Stimulated activated CD8-positive, alpha-beta memory T cell treated with anti-CD3 and anti-CD28 coated beads, Interleukin-7, amount 100 ng/mL, for 4 hours (primary cell): ENCODE measurements at regions not wholly inside any gene's neighbourhood (a gene's known extent, or its start where the extent isn't known, plus 50 kb on each side); places are given as distances from the start of the nearest gene placed in this dataset.

ENCODE experiments used
- DNase-seq, 2 donors: peaks; one replicate each; pipeline ENCODE4 v3.0.0-alpha.2; 2020; ENCODE audit warnings: low read depth in 2 of 2

DNA sequence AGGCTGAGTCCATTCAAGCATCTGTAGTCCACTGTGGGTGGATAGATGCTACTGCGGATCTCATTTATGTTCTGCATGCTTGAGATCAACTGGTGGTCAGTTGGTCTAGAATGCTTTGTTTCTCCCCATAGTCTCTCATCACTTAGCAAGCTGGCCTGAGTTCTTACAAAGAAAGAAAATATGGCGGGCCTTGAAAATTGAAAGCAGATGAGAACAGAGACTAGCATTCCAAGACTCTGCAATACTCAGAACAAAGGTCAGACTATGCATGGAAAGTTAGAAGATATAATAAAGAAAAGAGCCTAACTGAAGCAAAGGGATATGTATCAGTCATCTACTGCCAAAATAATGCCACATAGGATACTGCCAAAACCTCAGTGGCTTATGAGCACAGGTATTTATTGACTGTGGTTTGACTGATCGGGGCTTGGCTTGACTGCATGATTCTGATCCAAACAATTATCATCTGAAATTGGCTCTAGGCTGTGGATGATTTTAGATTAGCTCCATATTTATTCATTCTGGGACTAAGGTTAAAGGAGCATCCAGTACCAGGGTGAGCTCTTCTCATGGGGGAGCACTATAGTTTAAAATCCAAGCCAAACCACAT lies 258.9 kb downstream of the TAF11L14 start:
- DNase-seq, result no peak

DNA sequence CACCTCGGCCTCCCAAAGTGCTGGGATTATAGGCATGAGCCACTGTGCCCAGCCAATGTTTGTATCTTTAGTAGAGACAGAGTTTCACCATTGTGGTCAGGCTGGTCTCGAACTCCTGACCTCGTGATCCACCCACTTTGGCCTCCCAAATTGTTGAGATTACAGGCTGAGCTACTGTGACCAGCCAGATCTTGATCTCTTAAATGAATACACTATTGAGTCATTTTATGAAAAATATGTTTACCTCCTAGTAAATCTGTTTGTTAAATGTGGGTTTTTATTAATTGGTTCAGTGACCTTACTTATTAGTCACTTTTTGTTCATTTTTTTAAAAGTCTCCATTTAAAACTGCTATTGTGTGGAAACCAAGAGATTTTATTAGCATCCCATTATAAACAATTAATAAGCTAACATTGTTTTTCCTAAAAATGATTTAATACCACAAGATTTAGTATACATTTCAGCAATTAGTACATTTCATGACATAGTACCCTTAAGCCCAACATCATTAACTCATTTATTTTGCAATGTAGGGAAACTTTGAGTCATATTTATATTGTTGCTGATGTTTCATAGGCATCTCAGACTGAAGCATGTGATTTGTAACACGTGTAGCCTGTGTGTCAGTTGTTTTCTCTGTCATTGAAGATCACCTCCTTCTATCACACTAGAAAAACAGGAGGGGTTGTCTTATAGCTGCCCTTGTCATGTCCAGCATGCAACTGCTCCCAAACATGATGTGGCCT lies 261.2 kb downstream of the TAF11L14 start:
- no peak for DNase-seq

- no peak for DNase-seq
Observed at GRCh38 chr5:17896605-17897004, 262.3 kb downstream of the TAF11L14 start.

DNA sequence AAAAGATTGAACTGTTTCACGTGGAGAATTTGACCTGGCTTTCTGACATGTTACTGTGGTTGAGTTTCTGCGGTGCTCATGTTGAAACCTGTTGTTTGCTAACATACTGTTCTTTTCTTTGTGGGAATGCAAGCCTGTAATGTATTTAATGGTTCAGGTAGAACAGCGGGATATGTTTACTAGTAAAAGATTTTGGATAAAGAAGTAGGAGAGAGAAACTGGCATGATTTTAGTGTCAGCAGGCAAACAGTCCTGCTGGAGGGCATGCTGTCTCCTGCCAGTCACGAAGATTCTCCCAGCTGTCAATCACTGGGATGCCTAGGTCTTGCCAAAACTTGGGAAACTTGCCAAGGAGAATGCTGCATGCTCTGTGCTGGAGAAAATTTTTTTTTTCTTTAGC lies 263.5 kb downstream of the TAF11L14 start:
- DNase-seq, result no peak

GRCh38 chr5:17898766-17899165 lies 264.5 kb downstream of the TAF11L14 start:
- DNase-seq, result no peak

DNA sequence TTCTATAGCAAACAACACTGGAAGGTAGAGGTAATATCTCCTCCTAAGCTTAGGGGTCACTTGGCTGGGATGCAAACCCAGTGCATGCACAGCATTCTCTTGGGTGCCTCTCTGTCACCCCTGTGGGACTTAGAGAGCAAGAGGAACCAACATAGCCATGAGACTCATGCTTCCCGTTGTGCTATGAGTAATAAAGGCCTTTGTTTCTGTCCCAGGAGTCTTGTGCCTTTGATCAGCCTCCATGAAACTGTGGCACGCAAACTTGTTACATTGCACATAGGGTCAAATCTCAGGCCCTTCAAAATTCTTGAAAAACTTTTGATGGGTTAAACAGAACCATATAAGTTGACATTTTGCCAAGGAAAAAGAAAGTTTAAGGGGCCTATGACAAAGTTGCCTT lies 272.8 kb downstream of the TAF11L14 start:
- DNase-seq, result no peak

DNA sequence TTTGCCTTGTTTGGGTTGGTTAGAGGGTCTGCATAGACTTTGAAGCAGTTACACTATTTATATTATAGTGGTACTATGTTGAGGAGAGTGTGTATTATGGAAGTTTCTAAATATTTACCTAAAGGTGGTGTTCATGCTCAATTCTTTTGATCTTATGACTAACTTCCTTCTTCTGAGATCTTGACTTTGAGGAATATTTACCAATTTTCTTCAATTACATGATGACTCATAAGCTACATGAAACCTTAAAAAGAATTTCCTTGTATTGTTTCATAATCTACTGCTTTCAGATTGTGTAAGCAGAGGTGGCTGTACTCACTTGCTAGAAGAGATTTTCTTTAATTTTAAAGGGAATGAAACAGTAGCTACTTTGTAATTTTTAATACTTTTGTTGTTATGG lies 276.1 kb downstream of the TAF11L14 start:
- DNase-seq, result no peak

DNA sequence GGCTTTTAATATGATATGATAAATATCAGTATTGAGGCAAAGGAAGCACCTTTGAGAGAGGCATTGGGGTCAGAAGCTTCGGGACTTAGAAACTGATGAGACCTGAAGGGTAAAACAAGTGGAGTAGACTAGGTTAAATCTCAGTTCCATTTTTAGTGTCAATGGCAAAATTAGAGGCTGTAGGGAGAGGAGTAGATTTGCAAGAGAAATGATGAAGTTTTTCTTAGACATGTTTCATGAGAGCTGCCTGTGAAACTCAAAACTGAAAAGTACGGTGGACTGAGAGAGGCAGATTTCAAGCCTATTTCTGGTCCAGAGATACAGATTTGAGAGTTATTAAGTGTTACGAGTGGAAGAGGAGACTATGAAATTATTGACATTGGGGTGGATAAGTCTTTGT lies 278.5 kb downstream of the TAF11L14 start:
- no peak for DNase-seq

- no peak for DNase-seq
Observed at GRCh38 chr5:17916446-17916845, 282.2 kb downstream of the TAF11L14 start.

DNA sequence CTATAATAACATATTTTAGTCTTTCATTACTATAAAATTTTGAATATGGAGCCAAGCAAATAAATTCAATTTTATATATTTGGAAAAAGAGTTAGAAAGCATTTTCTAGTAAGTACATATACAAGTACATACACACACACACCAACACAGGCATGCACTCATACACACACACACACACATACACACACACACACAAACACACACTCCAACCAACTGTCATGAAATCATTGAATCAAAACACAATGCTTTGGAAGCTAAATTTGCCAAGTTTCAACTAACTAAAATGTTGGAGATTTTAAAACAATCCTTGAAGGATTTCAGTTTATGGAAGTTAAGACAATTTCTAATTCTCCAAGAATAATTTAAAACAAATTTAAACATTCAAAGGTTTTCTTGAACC lies 283.2 kb downstream of the TAF11L14 start:
- no peak for DNase-seq

DNA sequence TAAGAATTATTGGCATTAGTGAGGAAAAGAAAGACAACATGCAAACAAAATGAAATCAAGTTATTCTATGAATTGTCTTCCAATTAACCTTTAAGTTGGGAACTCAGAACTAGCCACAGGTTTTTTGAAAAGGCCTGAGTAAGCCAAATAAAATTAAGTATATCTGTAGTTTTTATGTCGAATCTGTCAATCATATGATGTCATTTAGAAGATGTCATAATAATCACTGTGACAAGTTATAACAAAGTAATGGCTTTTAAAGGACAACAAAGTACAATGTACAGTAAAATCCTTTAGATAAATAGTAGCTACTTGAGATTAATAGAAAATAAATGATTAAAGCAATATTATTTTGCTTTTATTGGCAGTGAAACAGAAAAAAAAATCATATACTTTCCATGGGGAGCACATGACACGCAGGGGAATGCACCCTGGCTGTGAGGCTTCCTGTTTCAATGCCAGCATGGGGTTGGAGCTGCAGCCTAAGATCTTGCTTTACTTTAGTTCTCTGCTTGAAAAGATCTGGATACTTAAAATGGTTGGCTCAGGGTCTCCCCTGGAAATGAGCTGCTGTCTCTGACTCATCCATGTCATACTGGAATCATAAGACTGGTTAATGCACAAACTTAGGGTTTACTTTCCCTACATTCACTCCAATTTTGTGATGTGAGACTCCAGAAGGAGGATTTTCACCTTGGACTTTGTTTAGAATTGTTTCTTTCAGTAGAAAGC lies 284.3 kb downstream of the TAF11L14 start:
- no peak for DNase-seq

- DNase-seq, result no peak
Observed at GRCh38 chr5:17925276-17925675, 291.0 kb downstream of the TAF11L14 start.

GRCh38 chr5:17928581-17928981 lies 294.3 kb downstream of the TAF11L14 start:
- no peak for DNase-seq

DNA sequence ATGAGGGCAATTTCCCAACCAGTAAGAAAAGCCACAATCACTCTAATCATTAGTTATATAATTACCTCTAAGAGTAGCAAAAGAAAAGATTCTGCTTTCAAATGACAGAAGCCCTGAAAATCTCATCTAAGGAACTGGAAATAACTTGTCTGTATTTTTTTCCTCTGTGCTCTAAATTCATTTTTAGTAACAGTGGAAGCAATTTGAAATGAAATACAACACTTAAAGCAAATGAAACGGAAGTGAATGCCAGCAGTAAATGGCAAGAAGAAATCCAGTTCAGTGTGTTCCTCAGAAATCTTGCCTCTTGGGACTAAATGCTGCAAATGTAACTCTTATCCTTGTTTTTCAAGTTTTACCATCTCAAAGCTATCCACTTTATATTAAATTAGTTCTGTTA lies 294.9 kb downstream of the TAF11L14 start:
- DNase-seq, result no peak

- DNase-seq, result no peak
Observed at GRCh38 chr5:17930346-17930745, 296.1 kb downstream of the TAF11L14 start.

DNA sequence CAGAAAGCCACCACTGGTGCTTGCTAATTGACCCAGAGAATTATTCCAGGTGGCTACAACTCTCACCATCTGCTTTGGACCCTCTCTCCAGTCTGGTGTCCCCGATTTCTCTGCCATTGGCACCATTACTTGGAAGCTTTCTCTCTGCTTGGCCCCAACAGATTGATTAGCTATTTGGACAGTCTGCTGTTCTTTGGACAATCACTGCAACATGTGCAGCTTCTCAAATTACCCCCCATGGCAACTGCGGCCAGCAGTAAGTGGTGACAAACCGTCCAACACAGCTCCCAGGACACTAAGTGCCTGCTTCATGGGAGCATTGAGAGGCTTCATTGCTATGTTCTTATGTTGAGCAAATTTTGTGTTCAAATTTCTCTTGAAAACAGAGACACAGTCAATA lies 309.8 kb downstream of the TAF11L14 start:
- DNase-seq, result no peak

DNA sequence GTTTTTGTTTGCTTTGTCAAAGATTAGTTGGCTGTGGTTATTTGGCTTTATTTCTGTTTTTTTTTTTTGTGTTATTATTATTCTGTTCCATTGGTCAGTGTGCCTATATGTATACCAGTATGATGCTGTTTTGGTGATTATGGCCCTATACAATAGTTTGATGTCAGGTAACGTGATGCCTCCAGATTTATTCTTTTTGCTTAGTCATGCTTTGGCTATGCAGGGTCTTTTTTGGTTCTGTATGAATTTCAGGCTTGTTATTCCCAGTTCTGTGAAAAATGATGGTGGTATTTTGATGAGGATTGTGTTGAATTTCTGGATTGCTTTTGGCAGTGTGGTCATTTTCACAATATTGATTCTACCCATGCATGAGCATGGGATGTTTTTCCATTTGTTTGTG lies 312.8 kb downstream of the TAF11L14 start:
- DNase-seq, result no peak

GRCh38 chr5:17951392-17952169 lies 317.3 kb downstream of the TAF11L14 start:
- no peak for DNase-seq

- DNase-seq, result no peak
Observed at GRCh38 chr5:17952231-17952630, 318.0 kb downstream of the TAF11L14 start.

DNA sequence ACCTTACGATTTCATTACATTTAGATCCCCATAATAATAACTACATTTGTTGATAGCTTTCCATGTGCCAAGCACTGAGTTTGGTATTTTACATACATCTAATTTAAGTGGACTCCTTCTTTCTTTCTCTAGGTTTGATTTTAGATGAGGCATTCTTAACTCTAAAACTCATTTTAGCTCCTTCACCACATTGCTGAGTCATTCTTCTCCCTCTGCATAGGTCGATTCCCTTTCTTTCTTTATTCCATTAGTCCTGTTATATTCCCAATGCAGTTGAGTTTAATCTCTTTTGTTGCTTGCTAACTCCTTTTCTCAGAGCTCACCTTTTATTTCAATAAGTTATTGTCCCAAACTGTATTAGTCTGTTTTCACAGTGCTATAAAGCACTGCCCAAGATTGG lies 329.8 kb downstream of the TAF11L14 start:
- no peak for DNase-seq

- no peak for DNase-seq
Observed at GRCh38 chr5:17966640-17967402, 332.6 kb downstream of the TAF11L14 start.

DNA sequence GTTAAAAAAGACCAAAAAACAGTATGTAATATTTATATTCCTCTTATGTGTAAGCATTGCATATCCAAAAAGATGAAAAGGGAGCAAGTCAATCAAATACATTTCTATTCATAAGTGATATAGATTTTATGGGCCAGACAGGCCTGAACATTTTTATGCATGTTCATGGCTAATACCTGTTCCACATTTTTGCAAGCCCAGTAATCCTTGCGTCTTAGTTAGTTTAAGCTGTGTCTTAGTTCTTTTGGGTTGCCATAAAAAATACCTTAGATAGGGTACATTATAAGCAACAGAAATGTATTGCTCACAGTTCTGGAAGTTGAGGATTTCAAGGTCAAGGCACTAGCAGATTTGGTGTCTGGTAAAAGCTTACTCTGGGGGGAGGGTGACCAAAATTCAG lies 342.1 kb downstream of the TAF11L14 start:
- DNase-seq, result no peak
